Mammary epithelial cell (primary cell): ENCODE measurements at regions not wholly inside any gene's neighbourhood (a gene's known extent, or its start where the extent isn't known, plus 50 kb on each side); places are given as distances from the start of the nearest gene placed in this dataset.

Experiments
- CTCF ChIP-seq, 2 donors: IDR thresholded peaks in 1 of 2; conservative IDR thresholded peaks in 1 of 2; 2 replicates each; pipeline ENCODE4 v1.5.1; 2011 to 2012; ENCODE audit warnings: inconsistent platforms in 2 of 2, low read length in 2 of 2, mild to moderate bottlenecking in 2 of 2, control low read depth in 1 of 2, low read depth in 1 of 2; ENCODE audit not compliant: insufficient read depth in 1 of 2; ENCODE audit errors: extremely low read depth in 1 of 2
- EZH2 ChIP-seq: IDR thresholded peaks from 2 replicates; pipeline ENCODE4 v1.6.1; 2012; ENCODE audit warnings: low read length, inconsistent platforms, borderline replicate concordance

DNA sequence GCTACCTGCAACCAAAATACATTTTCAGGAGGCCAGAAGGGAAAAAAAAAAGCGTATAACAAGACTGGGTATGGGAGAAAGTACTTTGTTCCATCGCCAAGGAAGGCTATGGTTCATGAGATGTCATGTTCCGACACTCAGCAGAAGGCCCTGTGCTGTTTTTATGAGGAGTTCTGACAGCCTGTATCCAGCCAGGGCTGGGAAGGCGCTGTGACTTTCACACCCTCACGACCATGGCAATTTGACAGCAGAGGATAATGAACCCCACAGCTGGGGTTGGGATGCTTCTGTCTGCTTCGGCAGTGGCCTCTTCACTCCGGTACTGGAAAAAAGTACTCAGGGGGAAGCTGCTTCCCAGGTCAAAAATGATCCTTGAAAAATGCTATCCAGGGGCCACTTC lies 154.4 kb downstream of the PRELID2 start:
- TF ChIP-seq CTCF (conservative IDR thresholded peaks at IDR 0.05 in 1 of 2, IDR thresholded peaks at IDR 0.05 in 1 of 2; ENCODE audit: extremely low read depth in 1 of 2, insufficient read depth in 1 of 2, low read depth in 1 of 2, low read length in 2 of 2) (no peak), EZH2 (no peak)
